HG03139 (cell line): ENCODE measurements at regions not wholly inside any gene's neighbourhood (a gene's known extent, or its start where the extent isn't known, plus 50 kb on each side); places are given as distances from the start of the nearest gene placed in this dataset.

Source experiments
- ATAC-seq: cut with Tn5 transposase; IDR thresholded peaks from one replicate; pipeline ENCODE4 v1.9.1; 2021; ENCODE audit not compliant: unreplicated experiment

GRCh38 chr7:21077602-21078001 is 290.9 kb upstream of the SP8 start:
- ATAC-seq, result no peak

DNA sequence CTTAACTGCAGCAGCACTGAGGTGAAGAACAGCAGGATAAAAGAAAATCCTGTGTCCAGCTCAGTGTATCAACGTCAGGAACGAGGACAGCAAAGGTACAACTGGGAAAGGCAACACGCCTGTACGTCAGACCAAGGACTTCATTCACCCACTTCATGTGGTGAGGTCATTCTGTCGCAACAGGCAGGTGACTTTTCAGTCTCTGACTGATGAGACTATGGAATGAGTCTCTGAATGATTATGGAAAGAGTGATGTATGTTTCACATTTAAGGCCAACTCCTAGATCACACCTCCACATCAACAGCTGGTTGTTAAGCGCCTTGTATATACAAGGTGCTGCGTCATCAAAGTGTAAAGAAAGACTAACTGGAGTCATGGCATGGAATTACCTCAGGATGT is 297.6 kb upstream of the SP8 start:
- ATAC-seq, result no peak

- ATAC-seq, result no peak
Measured at GRCh38 chr7:21086688-21087087, 300.0 kb upstream of the SP8 start.

DNA sequence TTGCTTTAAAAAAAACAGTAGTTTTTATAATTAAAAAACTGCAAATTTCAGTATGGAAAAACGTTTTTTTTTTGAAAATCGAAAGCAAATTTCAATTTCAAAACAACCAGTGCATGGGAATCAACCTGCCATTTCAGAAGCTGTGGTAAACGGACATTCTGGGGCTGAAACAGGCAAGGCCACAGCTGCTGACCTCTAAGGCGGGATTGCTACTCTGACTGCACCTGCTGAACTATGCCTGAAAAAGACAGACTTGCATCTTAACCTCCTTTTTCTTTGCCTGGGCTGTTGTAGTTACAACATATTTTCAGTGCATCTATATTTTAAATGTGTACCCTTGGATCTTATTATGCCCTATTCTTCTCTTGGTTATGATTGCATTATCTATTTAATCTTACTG is 303.0 kb upstream of the SP8 start:
- no peak for ATAC-seq

DNA sequence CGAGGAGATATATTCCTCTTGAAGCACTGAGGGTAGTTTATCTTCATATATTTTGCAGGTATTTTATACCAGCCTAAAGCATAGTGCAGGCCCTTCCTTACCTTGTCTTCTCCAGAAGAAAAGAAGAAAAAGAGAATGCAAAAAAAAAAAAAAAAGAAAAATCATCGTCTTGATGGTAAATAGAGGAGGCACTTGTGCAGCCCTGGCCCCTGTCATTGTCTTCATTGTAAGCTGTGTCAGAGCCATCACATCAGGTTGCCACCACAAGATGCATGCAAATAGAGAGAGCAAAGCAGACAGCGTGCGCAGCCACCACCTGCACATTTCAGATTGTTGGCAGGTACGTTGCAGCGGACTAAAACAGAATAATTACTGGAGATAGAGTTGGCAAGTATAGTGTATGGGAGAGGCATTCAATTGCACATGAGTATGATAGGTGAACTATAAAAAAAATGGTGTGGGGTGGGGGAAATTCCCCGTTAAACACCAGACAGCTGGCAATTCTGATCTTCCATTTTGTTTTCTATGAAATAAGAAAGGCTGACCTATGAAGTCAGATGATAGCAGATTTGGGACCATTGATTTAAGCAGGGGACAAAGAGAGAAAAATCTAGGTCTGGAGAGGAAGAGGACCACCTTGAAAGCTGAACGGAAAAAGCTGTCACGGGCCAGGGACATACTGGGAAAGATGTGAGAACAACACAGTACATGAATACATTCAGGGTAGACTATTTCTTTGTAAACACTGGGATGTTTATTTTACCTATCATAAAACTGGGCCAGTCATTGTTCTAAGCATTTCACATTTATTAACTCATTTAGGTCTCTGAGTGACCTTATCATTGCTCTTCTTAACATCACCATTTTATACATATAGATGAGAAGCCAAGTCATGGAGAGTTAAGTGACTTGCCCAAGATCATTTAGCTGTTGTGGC is 306.3 kb upstream of the SP8 start:
- ATAC-seq, result no peak

DNA sequence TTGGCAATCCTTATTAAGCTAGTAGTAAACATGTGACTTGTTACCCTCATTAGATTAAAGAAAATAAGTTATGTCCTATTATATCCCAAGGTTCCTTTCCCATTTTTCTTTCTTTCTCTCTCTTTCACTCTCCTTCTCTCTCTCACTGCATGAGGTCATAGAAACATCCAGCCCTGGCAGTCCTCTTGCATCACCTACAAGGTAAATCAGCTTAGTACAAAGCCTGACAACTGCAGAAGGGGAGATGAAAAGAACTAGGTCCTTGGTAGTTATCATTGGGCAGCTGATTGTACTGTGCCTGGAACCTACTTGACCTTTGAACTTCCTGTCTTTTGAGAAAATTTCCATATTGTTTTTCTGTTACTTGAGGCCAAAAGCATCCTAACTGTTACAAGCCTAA is 307.9 kb upstream of the SP8 start:
- no peak for ATAC-seq

DNA sequence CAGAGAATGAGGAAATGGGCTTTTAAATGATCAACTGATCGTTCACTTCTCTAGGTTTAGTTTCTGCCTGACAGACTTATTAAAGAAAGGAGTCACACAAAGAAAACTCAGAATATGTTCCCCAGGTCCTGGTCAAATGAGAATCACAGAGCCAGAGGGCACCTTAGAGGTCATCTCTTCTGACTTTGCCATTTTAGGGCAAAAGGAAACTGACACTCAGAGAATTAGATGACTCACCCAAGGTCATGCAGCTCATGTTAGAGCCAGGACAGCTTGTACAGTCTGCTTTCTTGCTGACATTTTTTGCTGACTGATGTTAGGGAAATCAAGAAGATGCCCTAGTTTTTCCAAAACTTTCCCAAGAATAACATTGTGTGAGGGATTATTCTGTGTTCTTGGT is 312.7 kb upstream of the SP8 start:
- ATAC-seq, result no peak

DNA sequence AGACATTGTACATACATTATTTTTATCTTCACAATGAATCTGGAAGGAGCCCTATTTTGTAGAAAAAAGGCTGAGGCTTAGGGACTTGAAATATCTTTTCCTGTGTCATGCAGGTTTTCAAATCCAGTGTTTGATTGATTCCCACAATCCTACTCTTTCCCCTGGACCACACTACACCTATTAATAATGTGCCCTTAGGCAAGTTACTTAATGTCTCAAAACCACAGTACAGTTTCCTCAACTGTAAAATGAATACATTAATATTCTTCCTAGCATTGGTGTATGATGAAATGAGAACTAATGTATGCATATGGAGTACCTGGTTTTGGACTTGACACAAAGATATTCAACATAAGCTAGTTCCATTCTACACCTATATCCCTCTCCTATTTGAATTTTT is 313.3 kb upstream of the SP8 start:
- no peak for ATAC-seq

DNA sequence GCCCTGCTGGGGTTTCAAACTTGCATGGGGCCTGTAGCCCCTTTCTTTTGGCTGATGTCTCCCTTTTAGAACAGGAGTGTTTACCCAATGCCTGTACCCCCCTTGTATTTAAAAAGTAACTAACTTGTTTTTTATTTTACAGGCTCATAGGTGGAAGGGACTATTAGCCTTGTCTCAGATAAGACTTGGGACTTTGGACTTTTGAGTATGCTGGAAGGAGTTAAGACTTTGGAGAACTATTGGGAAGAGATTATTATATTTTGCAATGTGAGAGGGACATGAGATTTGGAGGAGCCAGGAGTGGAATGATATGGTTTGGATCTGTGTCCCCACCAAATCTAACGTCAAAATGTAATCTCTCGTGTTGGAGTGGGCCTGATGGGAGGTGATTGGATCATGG is 314.9 kb upstream of the SP8 start:
- ATAC-seq, result no peak

DNA sequence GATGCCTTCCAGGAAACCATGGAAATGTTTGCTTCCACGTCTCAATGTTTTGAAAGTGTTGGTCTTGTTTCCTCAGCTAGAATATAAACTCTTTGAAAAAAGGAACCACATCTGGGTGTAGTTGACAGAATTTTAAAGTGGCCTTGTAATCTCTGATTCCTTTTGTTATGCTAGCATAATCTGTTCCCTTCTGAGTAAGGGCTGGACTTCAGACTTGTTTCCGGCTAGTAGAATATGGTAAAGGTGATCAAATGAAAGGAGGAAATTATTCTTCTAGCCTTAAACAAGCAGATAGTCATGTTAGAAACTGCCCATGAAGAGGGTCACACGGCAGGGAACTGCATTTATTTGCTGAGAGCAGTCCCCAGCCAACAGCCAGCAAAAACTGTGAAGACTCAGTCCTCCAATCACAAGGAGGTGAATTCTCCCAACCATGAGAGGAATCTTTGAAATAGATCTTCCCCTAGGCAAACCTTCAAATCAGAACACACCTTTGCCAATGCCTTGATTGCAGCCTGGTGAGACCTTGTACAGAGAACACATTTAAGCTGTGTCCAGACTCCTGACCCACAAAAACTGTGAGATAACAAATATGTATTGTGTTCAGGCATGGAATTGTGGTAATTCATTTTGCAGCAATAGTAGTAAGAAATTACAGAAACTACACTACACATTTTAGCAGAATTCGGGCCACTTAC is 316.9 kb upstream of the SP8 start:
- no peak for ATAC-seq

GRCh38 chr7:21104124-21104500 is 317.4 kb upstream of the SP8 start:
- ATAC-seq, result no peak

GRCh38 chr7:21106296-21106732 is 319.6 kb upstream of the SP8 start:
- ATAC-seq, result no peak

GRCh38 chr7:21107101-21107500 is 320.4 kb upstream of the SP8 start:
- ATAC-seq, result no peak

DNA sequence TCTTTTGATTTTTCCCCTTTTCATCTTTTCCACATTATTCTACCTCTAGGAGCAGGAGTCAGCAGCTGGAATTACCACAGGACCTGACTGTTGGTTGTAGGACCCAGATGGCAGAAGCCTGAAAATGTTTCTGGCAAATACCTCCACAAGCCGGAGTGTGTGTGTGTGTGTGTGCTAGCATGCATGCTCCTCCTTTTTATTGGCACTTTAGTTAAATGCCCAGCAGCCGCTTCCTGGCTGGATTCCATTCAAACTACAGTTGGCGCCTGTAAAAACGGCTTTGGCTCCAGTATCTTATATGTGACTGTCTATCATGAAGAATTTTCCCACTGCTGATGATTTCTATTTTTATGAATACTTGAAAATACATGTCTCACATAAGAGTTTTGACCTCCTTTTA is 319.7 kb upstream of the SP4 start:
- ATAC-seq, result no peak

GRCh38 chr7:21113609-21114415 is 314.1 kb upstream of the SP4 start:
- ATAC-seq, result no peak

- ATAC-seq, result no peak
Measured at GRCh38 chr7:21123586-21123985, 304.3 kb upstream of the SP4 start.

GRCh38 chr7:21125297-21125696 is 302.6 kb upstream of the SP4 start:
- ATAC-seq, result no peak

DNA sequence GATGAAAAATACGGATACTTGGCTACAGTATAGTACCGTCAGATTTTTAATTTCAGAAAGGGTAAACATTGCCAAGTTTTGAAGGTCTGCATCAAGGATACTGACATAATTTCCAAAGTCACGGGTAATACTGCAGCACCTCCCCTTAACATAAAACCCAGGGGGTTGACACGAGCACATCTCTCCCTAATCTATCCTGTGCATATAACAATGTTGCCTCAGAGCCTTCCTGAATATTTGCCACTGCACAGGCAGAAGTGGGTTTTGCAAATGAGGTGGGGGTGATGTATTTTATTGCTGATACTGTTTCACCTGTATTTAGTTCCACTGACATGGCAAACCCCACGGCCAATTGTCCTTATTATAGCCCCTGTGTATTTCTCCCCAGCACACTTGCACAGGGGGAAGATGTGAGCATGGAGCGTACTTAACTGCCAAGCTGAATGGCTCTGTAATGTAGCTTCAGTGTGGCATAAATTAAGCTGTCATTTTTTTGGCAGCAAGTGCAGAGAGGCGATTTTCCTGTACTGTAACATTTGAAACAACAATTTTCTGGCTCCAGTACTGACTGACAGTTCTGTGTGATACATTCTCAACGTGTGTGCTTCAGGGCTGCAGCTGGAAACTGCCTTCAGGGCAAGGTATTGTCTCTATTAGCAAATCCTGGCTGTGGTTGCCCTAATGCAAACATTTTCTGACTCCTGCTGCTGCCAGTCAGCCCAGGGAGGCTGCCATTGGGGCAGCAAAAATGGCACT is 299.6 kb upstream of the SP4 start:
- ATAC-seq, result no peak

GRCh38 chr7:21131897-21132296 is 296.0 kb upstream of the SP4 start:
- ATAC-seq, result no peak

DNA sequence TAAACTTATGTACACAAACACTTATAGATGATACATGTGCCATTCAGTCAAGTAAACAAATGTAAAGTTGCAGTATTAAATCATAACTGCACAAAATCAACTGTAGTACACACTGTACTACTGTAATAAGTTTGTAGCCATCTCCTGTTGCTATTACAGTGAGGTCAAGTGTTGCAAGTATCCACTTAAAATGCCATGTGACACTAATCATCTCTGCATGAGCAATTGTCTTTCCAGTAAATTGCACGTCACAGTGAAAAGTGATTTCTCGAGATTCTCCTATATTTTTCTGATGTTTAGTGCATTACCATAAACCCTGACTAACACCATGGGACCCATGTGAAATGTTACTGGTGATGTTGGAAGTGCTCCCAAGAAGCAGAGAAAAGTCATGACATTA is 293.3 kb upstream of the SP4 start:
- no peak for ATAC-seq

DNA sequence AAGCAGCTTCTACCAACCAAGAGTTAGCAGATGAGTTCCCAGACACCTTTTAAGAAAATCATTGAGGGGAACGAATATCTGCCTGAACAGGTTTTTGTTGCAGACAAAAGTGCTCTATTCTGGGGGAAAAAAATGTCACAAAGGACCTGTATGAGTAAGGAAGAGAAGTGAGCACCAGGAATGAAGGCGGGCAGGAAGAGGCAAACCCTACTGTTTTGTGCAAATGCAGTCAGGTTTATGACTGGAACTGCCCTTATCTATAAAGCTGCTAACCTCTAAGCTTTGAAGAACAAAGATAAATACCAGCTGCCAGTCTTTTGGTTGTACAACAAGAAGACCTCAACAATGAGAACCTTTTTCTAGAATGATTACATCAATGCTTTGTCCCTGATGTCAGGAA is 292.4 kb upstream of the SP4 start:
- ATAC-seq, result no peak
